Esophagus muscularis mucosa (tissue), 4 donors: ENCODE measurements at regions not wholly inside any gene's neighbourhood (a gene's known extent, or its start where the extent isn't known, plus 50 kb on each side); places are given as distances from the start of the nearest gene placed in this dataset.
A peak's percentile ranks its signal among the peaks of the same experiment; 100 is the strongest.

Experiments
- DNase-seq: peaks from one replicate; pipeline ENCODE4 v3.0.0-alpha.2; 2017; ENCODE audit errors: extremely low spot score
- H3K27ac ChIP-seq, 4 donors: fragments of 200-600 bp; sonication (generic); replicated peaks in 1 of 4; 1 replicate in 3 of 4; 2 replicates in 1 of 4; pipeline ENCODE4 v1.5.1; 2016 to 2019; ENCODE audit warnings: mild to moderate bottlenecking in 1 of 4
- H3K27me3 ChIP-seq, 4 donors: fragments of 200-600 bp; sonication (generic); one replicate each; pipeline versions ENCODE4 v1.5.1 to v1.6.0; 2016 to 2019
- H3K36me3 ChIP-seq, 4 donors: fragments of 200-600 bp; sonication (generic); one replicate each; pipeline ENCODE4 v1.5.1; 2016 to 2019
- H3K4me1 ChIP-seq, 4 donors: fragments of 200-600 bp; sonication (generic); one replicate each; pipeline ENCODE4 v1.5.1; 2016 to 2019
- H3K4me3 ChIP-seq, 4 donors: fragments of 200-600 bp; sonication (generic); 1 replicate in 2 of 4; 2 replicates in 2 of 4; pipeline ENCODE4 v1.5.1; 2016 to 2019; ENCODE audit warnings: mild to moderate bottlenecking in 4 of 4, moderate library complexity in 1 of 4
- H3K9me3 ChIP-seq, 4 donors: fragments of 200-600 bp; sonication (generic); 1 replicate in 3 of 4; 2 replicates in 1 of 4; pipeline ENCODE4 v1.5.1; 2016 to 2019
- EP300 ChIP-seq: sonication (generic); formaldehyde crosslinking; IDR thresholded peaks from one replicate; pipeline ENCODE4 v1.6.1; 2017; ENCODE audit warnings: antibody characterized with exemption
- POLR2A ChIP-seq: fragments of 450-650 bp; IDR thresholded peaks from one replicate; pipeline ENCODE4 v1.6.1; 2017; ENCODE audit warnings: antibody characterized with exemption, moderate library complexity, mild to moderate bottlenecking, low read depth
- POLR2AphosphoS5 ChIP-seq, 2 donors: sonication (generic); formaldehyde crosslinking; IDR thresholded peaks; one replicate each; pipeline ENCODE4 v1.6.1; 2017; ENCODE audit warnings: antibody characterized with exemption in 2 of 2
- WGBS: methylation state at CpG from one replicate; pipeline ENCODE4 v1.1.5; 2018; 5-methylcytosine and 5-hydroxymethylcytosine counted together
- intact Hi-C: fragments of 100-400 bp; cut with DNase I; formaldehyde crosslinking; loops from one replicate; pipeline ENCODE4 v1.15.1; 2023
- TF ChIP-seq, protein P1 (sequence below), 3 experiments: fragments of 200-600 bp in 2 of 3; fragments of 450-650 bp in 1 of 3; sonication (generic) in 2 of 3; IDR thresholded peaks; one replicate each; pipeline ENCODE4 v1.5.1; 2017 to 2019; ENCODE audit warnings: antibody characterized with exemption in 3 of 3, mild to moderate bottlenecking in 2 of 3, moderate library complexity in 1 of 3

DNA sequence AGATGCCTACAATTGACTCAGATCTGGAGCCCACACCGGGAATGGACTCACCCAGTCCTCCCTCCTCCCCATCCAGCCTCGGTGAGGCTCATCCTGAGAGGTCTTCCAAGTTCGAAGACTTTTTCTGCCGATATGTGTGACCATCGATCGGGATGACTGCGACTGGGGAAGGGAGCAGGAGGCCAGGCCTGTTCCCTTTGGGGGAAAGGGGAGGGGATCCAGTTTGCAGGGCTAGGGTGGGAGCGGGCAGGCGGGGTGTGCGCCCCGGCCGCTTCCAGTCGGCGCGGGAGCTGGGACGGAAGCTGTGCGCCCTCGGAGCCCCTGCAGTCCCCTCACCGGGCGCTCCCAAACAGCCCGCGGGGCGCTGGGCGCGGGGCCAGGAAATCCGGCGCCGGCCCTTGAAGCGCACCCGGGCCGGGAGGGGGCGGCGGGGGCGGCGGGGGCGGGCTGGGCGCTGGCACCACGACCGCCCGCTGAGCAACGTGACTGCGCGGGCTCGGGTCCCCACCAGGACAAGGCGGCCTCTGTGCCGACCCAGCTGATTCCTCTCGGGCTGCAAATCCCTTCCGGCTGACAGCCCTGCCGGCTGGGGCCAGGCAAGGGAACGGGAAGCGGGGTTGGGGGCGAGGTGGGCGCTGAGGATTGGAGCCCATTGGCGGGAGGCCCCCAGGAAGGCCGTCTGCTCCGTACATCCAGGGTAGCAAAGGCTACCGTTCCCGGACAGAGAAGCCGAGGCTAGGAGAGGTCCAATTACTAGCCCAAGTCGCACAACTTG lies 103.9 kb downstream of the EBNA1BP2 start:
- 15% methylated on average over 12 of the region's 60 CpGs for WGBS
- no peak overlapping the region for H3K27ac ChIP-seq
- DNase-seq = no peak
- peaks cover 5 to 23% (median 14%) of the 10 kb centered on the region in 4 donors for H3K4me1 ChIP-seq
- intact Hi-C loops = no loop called here
- TF ChIP-seq, protein P1, sequence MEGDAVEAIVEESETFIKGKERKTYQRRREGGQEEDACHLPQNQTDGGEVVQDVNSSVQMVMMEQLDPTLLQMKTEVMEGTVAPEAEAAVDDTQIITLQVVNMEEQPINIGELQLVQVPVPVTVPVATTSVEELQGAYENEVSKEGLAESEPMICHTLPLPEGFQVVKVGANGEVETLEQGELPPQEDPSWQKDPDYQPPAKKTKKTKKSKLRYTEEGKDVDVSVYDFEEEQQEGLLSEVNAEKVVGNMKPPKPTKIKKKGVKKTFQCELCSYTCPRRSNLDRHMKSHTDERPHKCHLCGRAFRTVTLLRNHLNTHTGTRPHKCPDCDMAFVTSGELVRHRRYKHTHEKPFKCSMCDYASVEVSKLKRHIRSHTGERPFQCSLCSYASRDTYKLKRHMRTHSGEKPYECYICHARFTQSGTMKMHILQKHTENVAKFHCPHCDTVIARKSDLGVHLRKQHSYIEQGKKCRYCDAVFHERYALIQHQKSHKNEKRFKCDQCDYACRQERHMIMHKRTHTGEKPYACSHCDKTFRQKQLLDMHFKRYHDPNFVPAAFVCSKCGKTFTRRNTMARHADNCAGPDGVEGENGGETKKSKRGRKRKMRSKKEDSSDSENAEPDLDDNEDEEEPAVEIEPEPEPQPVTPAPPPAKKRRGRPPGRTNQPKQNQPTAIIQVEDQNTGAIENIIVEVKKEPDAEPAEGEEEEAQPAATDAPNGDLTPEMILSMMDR (IDR thresholded peaks at IDR 0.05) = no peak
- TF ChIP-seq EP300 (no peak), POLR2AphosphoS5 (IDR thresholded peaks at IDR 0.05) (no peak), POLR2A (no peak)
- no peaks in the 10 kb centered on the region for H3K36me3 ChIP-seq
- H3K9me3 ChIP-seq = no peaks in the 10 kb centered on the region
- peaks cover 0 to 7% (median 0%) of the 10 kb centered on the region in 4 donors for H3K27me3 ChIP-seq
- H3K4me3 ChIP-seq = peak overlapping the region; percentile 50 to 59 (median 57)

DNA sequence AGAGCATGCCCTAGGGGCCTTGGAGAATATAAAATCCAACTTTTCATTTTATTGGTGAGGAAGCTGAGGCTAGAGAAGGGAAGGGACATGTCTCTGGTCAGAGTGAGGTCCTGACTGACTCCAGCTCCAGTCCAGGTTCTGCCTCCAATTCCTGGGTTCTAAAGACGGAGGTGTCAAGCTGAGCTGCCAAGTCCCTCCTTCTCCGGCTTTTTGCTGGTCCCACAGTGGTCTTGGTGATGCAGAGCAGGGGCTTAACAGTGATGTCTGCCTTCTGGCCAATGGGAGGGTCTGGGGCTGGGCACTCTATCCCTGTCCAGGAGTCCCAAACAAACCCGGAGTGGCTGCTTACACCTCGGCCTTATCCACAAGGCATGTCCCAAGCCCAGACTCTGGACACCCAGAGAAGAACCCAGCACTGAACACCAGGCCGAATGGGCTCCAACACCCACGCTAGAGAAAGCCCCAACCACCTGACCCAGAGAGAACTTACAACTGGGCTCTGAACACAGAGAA lies 104.8 kb downstream of the EBNA1BP2 start:
- Histone ChIP-seq H3K36me3 (no peaks in the 10 kb centered on the region), H3K27ac (no peak overlapping the region), H3K4me1 (peaks cover 5 to 23% (median 14%) of the 10 kb centered on the region in 4 donors), H3K27me3 (peaks cover 0 to 7% (median 0%) of the 10 kb centered on the region in 4 donors), H3K4me3 (no peak overlapping the region), H3K9me3 (no peaks in the 10 kb centered on the region)
- DNase-seq = no peak
- TF ChIP-seq POLR2A (no peak), POLR2AphosphoS5 (IDR thresholded peaks at IDR 0.05) (no peak), EP300 (no peak)
- TF ChIP-seq, protein P1 (IDR thresholded peaks at IDR 0.05) = no peak
- 96% methylated on average over 6 of the region's 6 CpGs for WGBS
- intact Hi-C loops = no loop called here

DNA sequence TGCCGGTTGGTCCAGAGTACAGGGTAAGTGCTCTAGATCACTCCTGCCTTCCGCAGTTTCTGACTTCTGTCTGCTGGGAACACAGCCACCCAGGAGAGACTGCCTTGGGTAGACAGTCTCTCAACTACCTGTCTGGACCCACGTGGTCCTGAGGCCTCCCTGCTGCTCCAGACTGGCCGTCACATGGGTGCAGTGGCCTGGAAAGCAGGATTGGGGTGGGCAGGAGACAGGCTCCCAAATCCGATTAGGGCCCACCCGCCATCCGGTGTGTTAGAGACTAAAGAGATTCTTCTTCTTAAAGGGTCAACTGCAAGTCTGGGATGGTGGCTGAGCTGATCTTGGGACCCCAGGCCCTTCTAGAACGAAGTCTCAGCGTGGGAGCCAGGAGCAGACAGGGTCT lies 105.5 kb downstream of the EBNA1BP2 start:
- H3K27me3 ChIP-seq = peaks cover 0 to 7% (median 0%) of the 10 kb centered on the region in 4 donors
- WGBS = 91% methylated on average over 9 of the region's 9 CpGs
- H3K4me1 ChIP-seq = peaks cover 5 to 23% (median 14%) of the 10 kb centered on the region in 4 donors
- H3K36me3 ChIP-seq = no peaks in the 10 kb centered on the region
- no peak overlapping the region for H3K4me3 ChIP-seq
- no peaks in the 10 kb centered on the region for H3K9me3 ChIP-seq
- no peak for DNase-seq
- intact Hi-C loops = no loop called here
- TF ChIP-seq, protein P1 (IDR thresholded peaks at IDR 0.05) = no peak
- no peak for TF ChIP-seq EP300
- no peak for TF ChIP-seq POLR2A
- no peak for TF ChIP-seq POLR2AphosphoS5 (IDR thresholded peaks at IDR 0.05)
- no peak overlapping the region for H3K27ac ChIP-seq

DNA sequence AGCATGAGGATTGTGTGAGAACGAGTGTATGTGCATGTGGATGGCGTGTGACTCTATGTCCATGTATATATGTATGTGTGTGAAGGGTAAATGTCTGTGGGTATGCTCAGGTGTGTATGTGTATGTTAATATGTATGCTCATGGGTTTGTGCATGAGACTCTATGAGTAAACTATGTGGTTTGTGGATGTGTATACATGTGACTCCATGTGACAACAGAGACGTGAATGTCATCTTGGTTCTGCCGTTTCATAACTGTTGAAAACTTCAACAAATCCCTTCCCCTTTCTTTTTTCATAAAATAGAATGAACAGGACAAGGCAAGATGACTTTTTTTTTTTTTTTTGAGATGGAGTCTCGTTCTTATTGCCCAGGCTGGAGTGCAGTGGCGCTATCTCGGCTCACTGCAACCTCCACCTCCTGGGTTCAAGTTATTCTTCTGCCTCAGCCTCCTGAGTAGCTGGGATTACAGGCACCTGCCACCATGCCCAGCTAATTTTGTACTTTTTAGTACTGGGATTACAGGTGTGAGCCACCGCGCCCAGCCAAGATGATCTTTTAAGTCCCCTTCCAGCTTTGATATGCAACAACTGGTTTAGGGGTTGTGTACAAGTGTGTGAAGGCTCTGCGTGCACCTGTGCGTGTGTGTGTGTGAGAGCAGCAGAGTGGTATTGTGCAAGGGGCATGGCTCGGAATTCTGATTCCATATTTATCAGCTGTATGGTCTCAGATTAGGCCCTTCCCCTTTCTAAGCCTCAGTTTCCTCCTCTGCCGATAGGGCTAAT lies 106.3 kb downstream of the EBNA1BP2 start:
- no peaks in the 10 kb centered on the region for H3K9me3 ChIP-seq
- H3K36me3 ChIP-seq = no peaks in the 10 kb centered on the region
- peaks cover 0 to 7% (median 0%) of the 10 kb centered on the region in 4 donors for H3K27me3 ChIP-seq
- no peak for DNase-seq
- TF ChIP-seq EP300 (no peak), POLR2AphosphoS5 (IDR thresholded peaks at IDR 0.05) (no peak), POLR2A (no peak)
- TF ChIP-seq, protein P1 (IDR thresholded peaks at IDR 0.05) = no peak
- H3K4me1 ChIP-seq = peaks cover 5 to 23% (median 14%) of the 10 kb centered on the region in 4 donors
- WGBS = 81% methylated on average over 13 of the region's 13 CpGs
- intact Hi-C loops = no loop called here
- H3K27ac ChIP-seq = no peak overlapping the region
- no peak overlapping the region for H3K4me3 ChIP-seq
